Neutrophil (primary cell): ENCODE measurements at regions not wholly inside any gene's neighbourhood (a gene's known extent, or its start where the extent isn't known, plus 50 kb on each side); places are given as distances from the start of the nearest gene placed in this dataset.

ENCODE experiments used
- H3K27ac ChIP-seq: fragments of 200-600 bp; sonication (generic); 2 replicates; pipeline ENCODE4 v1.5.1; 2016; ENCODE audit warnings: mild to moderate bottlenecking, moderate library complexity
- H3K27me3 ChIP-seq: fragments of 200-600 bp; sonication (generic); 2 replicates; pipeline ENCODE4 v1.6.0; 2016; ENCODE audit warnings: mild to moderate bottlenecking
- H3K36me3 ChIP-seq: fragments of 200-600 bp; sonication (generic); 2 replicates; pipeline ENCODE4 v1.5.1; 2017
- H3K4me1 ChIP-seq, 2 experiments: fragments of 200-600 bp in 1 of 2; sonication (generic) in 1 of 2; 1 replicate in 1 of 2; 2 replicates in 1 of 2; pipeline versions ENCODE4 v1.5.1 to v1.6.1; 2013 to 2016; ENCODE audit warnings: low read depth in 1 of 2, low read length in 1 of 2, mild to moderate bottlenecking in 1 of 2, moderate library complexity in 1 of 2; ENCODE audit not compliant: control insufficient read depth in 1 of 2, insufficient read depth in 1 of 2
- H3K4me3 ChIP-seq, 2 experiments: fragments of 200-600 bp in 1 of 2; sonication (generic) in 1 of 2; 1 replicate in 1 of 2; 2 replicates in 1 of 2; pipeline ENCODE4 v1.5.1; 2013 to 2016; ENCODE audit warnings: low read depth in 1 of 2, low read length in 1 of 2, mild to moderate bottlenecking in 1 of 2, moderate library complexity in 1 of 2
- H3K9me3 ChIP-seq: fragments of 200-600 bp; sonication (generic); 2 replicates; pipeline ENCODE4 v1.5.1; 2016
- CTCF ChIP-seq: fragments of 200-600 bp; sonication (generic); IDR thresholded peaks from 2 replicates; pipeline ENCODE4 v1.5.1; 2016; ENCODE audit warnings: antibody characterized with exemption

- no peak overlapping the region for H3K27ac ChIP-seq
- no peaks in the 10 kb centered on the region for H3K9me3 ChIP-seq
- no peaks in the 10 kb centered on the region for H3K4me1 ChIP-seq
- TF ChIP-seq CTCF: no peak
- H3K36me3 ChIP-seq: no peaks in the 10 kb centered on the region
- H3K27me3 ChIP-seq: no peaks in the 10 kb centered on the region
- no peak overlapping the region for H3K4me3 ChIP-seq
Measured at GRCh38 chr1:172874950-172875349, 175.8 kb downstream of the TNFSF18 start.

GRCh38 chr1:172875892-172876291 is 174.8 kb downstream of the TNFSF18 start:
- H3K27me3 ChIP-seq: no peaks in the 10 kb centered on the region

GRCh38 chr1:172882385-172882784 is 168.4 kb downstream of the TNFSF18 start:
- Histone ChIP-seq H3K27ac (no peak overlapping the region), H3K36me3 (no peaks in the 10 kb centered on the region)

More at GRCh38 chr1:172875892-172876291, 174.8 kb downstream of the TNFSF18 start:
- Histone ChIP-seq H3K27ac (no peak overlapping the region), H3K36me3 (no peaks in the 10 kb centered on the region), H3K4me1 (no peaks in the 10 kb centered on the region), H3K4me3 (no peak overlapping the region), H3K9me3 (no peaks in the 10 kb centered on the region)
- no peak for TF ChIP-seq CTCF

GRCh38 chr1:172882791-172883386 is 167.9 kb downstream of the TNFSF18 start:
- no peaks in the 10 kb centered on the region for H3K4me1 ChIP-seq
- no peak overlapping the region for H3K27ac ChIP-seq

More at GRCh38 chr1:172882385-172882784, 168.4 kb downstream of the TNFSF18 start:
- no peak for TF ChIP-seq CTCF
- no peaks in the 10 kb centered on the region for H3K9me3 ChIP-seq
- H3K27me3 ChIP-seq: no peaks in the 10 kb centered on the region
- no peak overlapping the region for H3K4me3 ChIP-seq
- H3K4me1 ChIP-seq: no peaks in the 10 kb centered on the region

GRCh38 chr1:172883387-172883791 is 167.4 kb downstream of the TNFSF18 start:
- Histone ChIP-seq H3K4me3 (no peak overlapping the region), H3K27ac (no peak overlapping the region), H3K36me3 (no peaks in the 10 kb centered on the region), H3K27me3 (no peaks in the 10 kb centered on the region), H3K9me3 (no peaks in the 10 kb centered on the region), H3K4me1 (no peaks in the 10 kb centered on the region)
- no peak for TF ChIP-seq CTCF

More at GRCh38 chr1:172882791-172883386, 167.9 kb downstream of the TNFSF18 start:
- no peak overlapping the region for H3K4me3 ChIP-seq
- no peaks in the 10 kb centered on the region for H3K27me3 ChIP-seq
- no peak for TF ChIP-seq CTCF
- H3K36me3 ChIP-seq: no peaks in the 10 kb centered on the region
- no peaks in the 10 kb centered on the region for H3K9me3 ChIP-seq

GRCh38 chr1:172883844-172884243 is 166.9 kb downstream of the TNFSF18 start:
- no peaks in the 10 kb centered on the region for H3K4me1 ChIP-seq
- no peaks in the 10 kb centered on the region for H3K36me3 ChIP-seq
- no peaks in the 10 kb centered on the region for H3K9me3 ChIP-seq
- H3K4me3 ChIP-seq: no peak overlapping the region
- H3K27ac ChIP-seq: no peak overlapping the region
- no peaks in the 10 kb centered on the region for H3K27me3 ChIP-seq
- TF ChIP-seq CTCF: no peak
